Osteoblast (primary cell): ENCODE measurements at regions not wholly inside any gene's neighbourhood (a gene's known extent, or its start where the extent isn't known, plus 50 kb on each side); places are given as distances from the start of the nearest gene placed in this dataset.

Experiments used
- DNase-seq: peaks from one replicate; pipeline ENCODE4 v3.0.0; 2011; ENCODE audit warnings: low spot score, mixed read lengths; ENCODE audit not compliant: insufficient read length; ENCODE audit errors: missing footprints
- H2AFZ ChIP-seq: 2 replicates; pipeline ENCODE4 v1.6.0; 2011; ENCODE audit warnings: mild to moderate bottlenecking, low read length
- H3K27ac ChIP-seq: 2 replicates; pipeline ENCODE4 v1.5.1; 2011; ENCODE audit warnings: mild to moderate bottlenecking, low read depth, low read length, moderate library complexity
- H3K27me3 ChIP-seq: 2 replicates; pipeline ENCODE4 v1.6.0; 2012; ENCODE audit warnings: mild to moderate bottlenecking, control low read depth, inconsistent platforms, low read length, moderate library complexity; ENCODE audit not compliant: insufficient read depth
- H3K36me3 ChIP-seq: 2 replicates; pipeline ENCODE4 v1.5.1; 2011; ENCODE audit warnings: mild to moderate bottlenecking, low read length, control low read depth, moderate library complexity; ENCODE audit not compliant: insufficient read depth
- H3K4me1 ChIP-seq: 2 replicates; pipeline ENCODE4 v1.5.1; 2011; ENCODE audit warnings: mild to moderate bottlenecking, low read length, control low read depth, moderate library complexity; ENCODE audit not compliant: insufficient read depth
- H3K4me2 ChIP-seq: 2 replicates; pipeline ENCODE4 v1.6.0; 2011; ENCODE audit warnings: mild to moderate bottlenecking, low read length; ENCODE audit not compliant: insufficient read depth
- H3K4me3 ChIP-seq: fragments of 200-600 bp; sonication (generic); 3 replicates; pipeline ENCODE4 v1.5.1; 2012; ENCODE audit warnings: mild to moderate bottlenecking, low read length, inconsistent platforms; ENCODE audit not compliant: insufficient read depth
- H3K79me2 ChIP-seq: 2 replicates; pipeline ENCODE4 v1.6.0; 2012; ENCODE audit warnings: mild to moderate bottlenecking, low read length, control low read depth, inconsistent platforms; ENCODE audit not compliant: insufficient read depth
- H3K9me3 ChIP-seq: 2 replicates; pipeline ENCODE4 v1.5.1; 2011; ENCODE audit warnings: low read depth, low read length, control low read depth
- H4K20me1 ChIP-seq: 2 replicates; pipeline ENCODE4 v1.6.0; 2012; ENCODE audit warnings: mild to moderate bottlenecking, low read length, control low read depth; ENCODE audit not compliant: insufficient read depth
- CTCF ChIP-seq: IDR thresholded peaks from 2 replicates; pipeline ENCODE4 v1.5.1; 2011; ENCODE audit warnings: mild to moderate bottlenecking, low read depth, low read length, moderate library complexity; ENCODE audit errors: extremely low read depth

- Histone ChIP-seq H3K4me2 (no peak overlapping the region), H2AFZ (no peak overlapping the region), H3K27me3 (no peaks in the 10 kb centered on the region), H4K20me1 (no peaks in the 10 kb centered on the region), H3K27ac (no peak overlapping the region), H3K4me1 (peaks cover 3% of the 10 kb centered on the region), H3K79me2 (no peaks in the 10 kb centered on the region), H3K9me3 (no peaks in the 10 kb centered on the region), H3K4me3 (no peak overlapping the region), H3K36me3 (no peaks in the 10 kb centered on the region)
- DNase-seq = no peak
- no peak for TF ChIP-seq CTCF
These were observed 330.2 kb upstream of the GRAMD2B start for GRCh38 chr5:126093041-126093440.

- H4K20me1 ChIP-seq = no peaks in the 10 kb centered on the region
- H3K4me1 ChIP-seq = peaks cover 10% of the 10 kb centered on the region
- no peaks in the 10 kb centered on the region for H3K9me3 ChIP-seq
- H3K79me2 ChIP-seq = no peaks in the 10 kb centered on the region
- H2AFZ ChIP-seq = no peak overlapping the region
- no peak for TF ChIP-seq CTCF
- DNase-seq = no peak
- H3K36me3 ChIP-seq = no peaks in the 10 kb centered on the region
- H3K4me3 ChIP-seq = no peak overlapping the region
- H3K4me2 ChIP-seq = no peak overlapping the region
- H3K27ac ChIP-seq = no peak overlapping the region
- H3K27me3 ChIP-seq = no peaks in the 10 kb centered on the region
These were observed 329.5 kb upstream of the GRAMD2B start for GRCh38 chr5:126093718-126094117.

- H3K4me2 ChIP-seq = no peak overlapping the region
- no peaks in the 10 kb centered on the region for H4K20me1 ChIP-seq
- H3K9me3 ChIP-seq = no peaks in the 10 kb centered on the region
- H2AFZ ChIP-seq = no peak overlapping the region
- H3K79me2 ChIP-seq = no peaks in the 10 kb centered on the region
- H3K4me1 ChIP-seq = peaks cover 11% of the 10 kb centered on the region
- no peaks in the 10 kb centered on the region for H3K27me3 ChIP-seq
- DNase-seq = no peak
- no peak for TF ChIP-seq CTCF
- no peaks in the 10 kb centered on the region for H3K36me3 ChIP-seq
- no peak overlapping the region for H3K27ac ChIP-seq
- H3K4me3 ChIP-seq = no peak overlapping the region
These were observed 328.2 kb upstream of the GRAMD2B start for GRCh38 chr5:126094991-126095390.

- Histone ChIP-seq H3K27me3 (no peaks in the 10 kb centered on the region), H3K4me3 (no peak overlapping the region), H3K79me2 (no peaks in the 10 kb centered on the region), H4K20me1 (no peaks in the 10 kb centered on the region), H2AFZ (no peak overlapping the region), H3K9me3 (no peaks in the 10 kb centered on the region), H3K4me1 (peaks cover 11% of the 10 kb centered on the region), H3K27ac (no peak overlapping the region), H3K36me3 (no peaks in the 10 kb centered on the region), H3K4me2 (no peak overlapping the region)
- TF ChIP-seq CTCF = no peak
- DNase-seq = no peak
These were observed 326.7 kb upstream of the GRAMD2B start for GRCh38 chr5:126096442-126097006.
